NB4 (cell line): ENCODE measurements at regions not wholly inside any gene's neighbourhood (a gene's known extent, or its start where the extent isn't known, plus 50 kb on each side); places are given as distances from the start of the nearest gene placed in this dataset.

ENCODE experiments used
- POLR2A ChIP-seq: IDR thresholded peaks from 2 replicates; pipeline ENCODE4 v1.6.1; 2011; ENCODE audit warnings: mild to moderate bottlenecking; ENCODE audit not compliant: insufficient read length; ENCODE audit errors: extremely low read depth
- TF ChIP-seq, protein P1 (sequence below): IDR thresholded peaks from one replicate; pipeline ENCODE4 v1.5.1; 2012; ENCODE audit warnings: low read depth, low read length

GRCh38 chr15:47937834-47938233 lies 183.0 kb upstream of the SLC24A5 start:
- no peak for TF ChIP-seq POLR2A
- TF ChIP-seq, protein P1, sequence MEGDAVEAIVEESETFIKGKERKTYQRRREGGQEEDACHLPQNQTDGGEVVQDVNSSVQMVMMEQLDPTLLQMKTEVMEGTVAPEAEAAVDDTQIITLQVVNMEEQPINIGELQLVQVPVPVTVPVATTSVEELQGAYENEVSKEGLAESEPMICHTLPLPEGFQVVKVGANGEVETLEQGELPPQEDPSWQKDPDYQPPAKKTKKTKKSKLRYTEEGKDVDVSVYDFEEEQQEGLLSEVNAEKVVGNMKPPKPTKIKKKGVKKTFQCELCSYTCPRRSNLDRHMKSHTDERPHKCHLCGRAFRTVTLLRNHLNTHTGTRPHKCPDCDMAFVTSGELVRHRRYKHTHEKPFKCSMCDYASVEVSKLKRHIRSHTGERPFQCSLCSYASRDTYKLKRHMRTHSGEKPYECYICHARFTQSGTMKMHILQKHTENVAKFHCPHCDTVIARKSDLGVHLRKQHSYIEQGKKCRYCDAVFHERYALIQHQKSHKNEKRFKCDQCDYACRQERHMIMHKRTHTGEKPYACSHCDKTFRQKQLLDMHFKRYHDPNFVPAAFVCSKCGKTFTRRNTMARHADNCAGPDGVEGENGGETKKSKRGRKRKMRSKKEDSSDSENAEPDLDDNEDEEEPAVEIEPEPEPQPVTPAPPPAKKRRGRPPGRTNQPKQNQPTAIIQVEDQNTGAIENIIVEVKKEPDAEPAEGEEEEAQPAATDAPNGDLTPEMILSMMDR = no peak
